ENCODE measurements at regions not wholly inside any gene's neighbourhood (a gene's known extent, or its start where the extent isn't known, plus 50 kb on each side); places are given as distances from the start of the nearest gene placed in this dataset.

GRCh38 chr2:116804901-116805300 is 1009.6 kb upstream of the DDX18 start:
- no peak for TF ChIP-seq EZH2 (IDR thresholded peaks at IDR 0.05)
- TF ChIP-seq, protein P1, sequence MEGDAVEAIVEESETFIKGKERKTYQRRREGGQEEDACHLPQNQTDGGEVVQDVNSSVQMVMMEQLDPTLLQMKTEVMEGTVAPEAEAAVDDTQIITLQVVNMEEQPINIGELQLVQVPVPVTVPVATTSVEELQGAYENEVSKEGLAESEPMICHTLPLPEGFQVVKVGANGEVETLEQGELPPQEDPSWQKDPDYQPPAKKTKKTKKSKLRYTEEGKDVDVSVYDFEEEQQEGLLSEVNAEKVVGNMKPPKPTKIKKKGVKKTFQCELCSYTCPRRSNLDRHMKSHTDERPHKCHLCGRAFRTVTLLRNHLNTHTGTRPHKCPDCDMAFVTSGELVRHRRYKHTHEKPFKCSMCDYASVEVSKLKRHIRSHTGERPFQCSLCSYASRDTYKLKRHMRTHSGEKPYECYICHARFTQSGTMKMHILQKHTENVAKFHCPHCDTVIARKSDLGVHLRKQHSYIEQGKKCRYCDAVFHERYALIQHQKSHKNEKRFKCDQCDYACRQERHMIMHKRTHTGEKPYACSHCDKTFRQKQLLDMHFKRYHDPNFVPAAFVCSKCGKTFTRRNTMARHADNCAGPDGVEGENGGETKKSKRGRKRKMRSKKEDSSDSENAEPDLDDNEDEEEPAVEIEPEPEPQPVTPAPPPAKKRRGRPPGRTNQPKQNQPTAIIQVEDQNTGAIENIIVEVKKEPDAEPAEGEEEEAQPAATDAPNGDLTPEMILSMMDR (IDR thresholded peaks at IDR 0.05), result no peak

Data from neural progenitor cell (in vitro differentiated cells).